GM21825 (cell line): ENCODE measurements at regions not wholly inside any gene's neighbourhood (a gene's known extent, or its start where the extent isn't known, plus 50 kb on each side); places are given as distances from the start of the nearest gene placed in this dataset.

ENCODE experiments used
- ATAC-seq: cut with Tn5 transposase; IDR thresholded peaks from one replicate; pipeline ENCODE4 v1.9.1; 2021; ENCODE audit warnings: mild to moderate bottlenecking, moderate library complexity; ENCODE audit not compliant: unreplicated experiment

GRCh38 chr12:76226397-76226796, 121.8 kb downstream of the BBS10 start:
- no peak for ATAC-seq

GRCh38 chr12:76223869-76224268, 124.3 kb downstream of the BBS10 start:
- ATAC-seq: no peak

- ATAC-seq: no peak
Observed at GRCh38 chr12:76220980-76221379, 127.2 kb downstream of the BBS10 start.

DNA sequence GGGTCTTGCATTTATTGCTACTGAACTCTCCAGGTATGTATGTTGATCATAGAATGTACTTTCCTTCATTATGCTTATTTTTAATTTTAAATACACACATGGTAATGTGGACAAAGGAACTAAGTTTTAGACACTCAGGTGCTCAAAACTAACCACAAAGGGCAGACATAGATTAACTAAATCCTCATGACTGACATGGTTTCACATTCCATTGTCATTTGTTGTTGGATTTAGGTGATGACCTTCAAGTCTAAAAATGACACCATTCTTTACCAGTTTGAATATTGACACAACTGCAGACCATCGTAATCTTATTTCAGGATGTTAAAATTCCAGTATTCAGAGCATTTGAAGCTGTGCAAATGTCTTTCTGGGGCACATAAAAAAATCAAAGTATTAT, 128.4 kb downstream of the BBS10 start:
- ATAC-seq: no peak

- no peak for ATAC-seq
Observed at GRCh38 chr12:76216585-76217472, 131.4 kb downstream of the BBS10 start.

DNA sequence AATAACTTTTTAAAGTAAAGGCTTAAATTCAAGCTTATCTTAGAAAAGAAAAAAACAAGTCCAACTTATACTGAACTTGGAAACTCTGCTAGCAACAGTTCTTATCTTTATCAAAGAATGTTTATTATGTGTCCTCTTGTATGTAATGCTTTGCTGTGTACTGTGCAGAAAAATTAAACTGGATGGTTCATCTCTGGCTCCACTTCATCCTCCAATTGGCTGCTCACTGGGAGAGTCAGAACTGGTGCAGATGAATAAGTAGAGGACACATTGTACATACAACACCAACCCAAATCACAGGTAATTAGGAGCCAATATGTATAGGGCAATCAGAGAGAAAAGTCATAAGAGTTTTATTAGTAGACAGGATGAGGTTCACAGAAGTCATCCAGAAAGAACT, 123.6 kb upstream of the NAP1L1 start:
- no peak for ATAC-seq

DNA sequence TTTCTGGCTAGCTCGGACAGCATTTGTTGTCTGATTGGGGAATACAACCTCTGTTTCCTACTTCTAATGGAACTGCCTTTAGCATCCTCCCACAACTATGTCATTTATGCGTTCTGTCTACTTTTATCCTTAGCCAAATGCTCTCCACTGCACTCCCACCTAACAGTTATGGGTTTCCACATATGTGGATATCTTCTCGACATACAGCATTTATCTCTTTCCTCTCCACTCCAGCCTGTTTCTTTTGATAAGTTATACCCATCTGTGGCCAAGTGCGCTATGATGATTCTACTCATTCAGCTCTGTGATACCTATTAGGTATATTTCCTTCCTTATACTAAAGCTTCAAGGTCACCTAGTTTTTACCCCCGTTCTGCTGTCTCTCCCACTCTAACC, 122.2 kb upstream of the NAP1L1 start:
- ATAC-seq: no peak

GRCh38 chr12:76206039-76206676, 121.7 kb upstream of the NAP1L1 start:
- no peak for ATAC-seq

- ATAC-seq: no peak
Observed at GRCh38 chr12:76202621-76203020, 118.1 kb upstream of the NAP1L1 start.

- ATAC-seq: no peak
Observed at GRCh38 chr12:76201758-76202157, 117.3 kb upstream of the NAP1L1 start.

DNA sequence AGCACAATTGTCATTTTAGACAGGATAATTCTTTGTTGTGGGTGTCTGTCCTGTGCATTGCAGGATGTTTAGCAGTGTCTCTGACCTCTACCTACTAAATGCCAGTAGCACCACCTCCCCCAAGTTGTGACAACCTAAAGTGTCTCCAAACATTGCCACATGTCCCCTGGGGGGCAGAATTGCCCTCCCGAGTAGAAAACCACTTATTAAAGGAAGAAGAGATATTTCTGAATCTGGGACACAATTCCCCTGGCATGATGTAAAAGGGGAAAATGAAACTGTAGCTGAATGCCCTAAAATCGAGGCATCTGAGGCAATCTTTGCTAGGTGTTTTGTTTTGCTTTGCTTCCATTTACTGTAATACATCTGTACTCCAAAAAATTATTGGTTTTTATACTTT, 116.8 kb upstream of the NAP1L1 start:
- no peak for ATAC-seq

- ATAC-seq: no peak
Observed at GRCh38 chr12:76199808-76200207, 115.3 kb upstream of the NAP1L1 start.

- no peak for ATAC-seq
Observed at GRCh38 chr12:76198839-76199238, 114.4 kb upstream of the NAP1L1 start.

- no peak for ATAC-seq
Observed at GRCh38 chr12:76197283-76197682, 112.8 kb upstream of the NAP1L1 start.

- no peak for ATAC-seq
Observed at GRCh38 chr12:76195920-76196319, 111.4 kb upstream of the NAP1L1 start.

- ATAC-seq: no peak
Observed at GRCh38 chr12:76194724-76195123, 110.2 kb upstream of the NAP1L1 start.

DNA sequence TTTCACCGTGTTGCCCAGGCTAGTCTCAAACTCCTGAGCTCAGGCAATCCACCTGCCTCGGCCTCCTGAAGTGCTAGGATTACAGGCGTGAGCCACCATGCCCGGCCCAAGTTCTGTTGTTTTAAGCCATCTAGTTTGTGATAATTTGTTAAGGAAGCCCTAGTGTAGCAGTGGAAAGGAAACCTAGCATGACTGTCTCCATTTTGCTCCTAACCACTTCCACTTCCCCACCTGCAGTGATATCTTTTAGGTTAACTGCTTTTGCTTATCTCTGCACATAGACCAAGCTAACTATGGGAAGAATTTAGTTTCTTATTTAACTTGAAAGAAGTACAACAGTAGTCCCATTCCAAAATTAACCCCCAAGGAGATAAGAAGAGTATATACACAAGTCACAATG, 109.5 kb upstream of the NAP1L1 start:
- no peak for ATAC-seq

- no peak for ATAC-seq
Observed at GRCh38 chr12:76192416-76192815, 107.9 kb upstream of the NAP1L1 start.

- no peak for ATAC-seq
Observed at GRCh38 chr12:76190299-76190698, 105.8 kb upstream of the NAP1L1 start.

DNA sequence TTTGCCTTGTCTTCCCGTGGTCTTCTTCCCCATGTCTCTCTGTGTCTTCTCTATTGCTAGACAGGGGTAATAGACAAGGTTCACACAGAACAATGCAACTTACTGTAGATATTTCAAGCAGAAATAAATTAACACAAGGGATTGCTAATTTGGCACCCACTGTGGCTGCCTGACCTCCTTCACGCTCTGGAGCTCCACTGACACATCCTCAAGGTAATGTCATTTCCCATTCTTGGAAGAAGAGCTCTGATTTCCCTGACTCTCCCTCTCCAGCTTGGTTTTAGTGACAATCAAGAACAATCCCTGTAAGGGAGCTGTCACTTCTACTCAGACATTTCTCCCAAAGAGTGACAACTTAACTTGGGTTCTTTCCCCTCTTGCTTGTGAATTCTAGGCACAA, 105.4 kb upstream of the NAP1L1 start:
- no peak for ATAC-seq

DNA sequence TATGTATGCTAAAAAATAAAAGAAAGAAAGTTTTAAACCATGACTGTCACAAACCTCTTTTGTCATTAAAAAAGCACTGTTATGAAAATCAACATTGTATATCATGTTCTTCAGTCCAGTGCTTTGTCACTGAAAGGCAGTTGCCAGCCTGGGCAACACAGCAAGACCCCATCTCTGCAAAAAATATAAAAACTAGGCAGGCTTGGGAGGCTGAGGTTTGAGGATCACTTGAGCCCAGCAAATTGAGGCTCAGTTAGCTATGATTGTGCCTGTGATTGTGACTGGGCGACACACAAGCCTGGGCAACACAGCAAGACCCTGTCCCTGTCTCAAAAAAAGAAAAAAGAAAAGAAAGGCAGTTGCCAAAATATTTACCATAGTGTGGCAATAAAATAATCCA, 102.7 kb upstream of the NAP1L1 start:
- ATAC-seq: no peak

- no peak for ATAC-seq
Observed at GRCh38 chr12:76186131-76186906, 101.8 kb upstream of the NAP1L1 start.
